ENCODE measurements at regions not wholly inside any gene's neighbourhood (a gene's known extent, or its start where the extent isn't known, plus 50 kb on each side); places are given as distances from the start of the nearest gene placed in this dataset.

DNA sequence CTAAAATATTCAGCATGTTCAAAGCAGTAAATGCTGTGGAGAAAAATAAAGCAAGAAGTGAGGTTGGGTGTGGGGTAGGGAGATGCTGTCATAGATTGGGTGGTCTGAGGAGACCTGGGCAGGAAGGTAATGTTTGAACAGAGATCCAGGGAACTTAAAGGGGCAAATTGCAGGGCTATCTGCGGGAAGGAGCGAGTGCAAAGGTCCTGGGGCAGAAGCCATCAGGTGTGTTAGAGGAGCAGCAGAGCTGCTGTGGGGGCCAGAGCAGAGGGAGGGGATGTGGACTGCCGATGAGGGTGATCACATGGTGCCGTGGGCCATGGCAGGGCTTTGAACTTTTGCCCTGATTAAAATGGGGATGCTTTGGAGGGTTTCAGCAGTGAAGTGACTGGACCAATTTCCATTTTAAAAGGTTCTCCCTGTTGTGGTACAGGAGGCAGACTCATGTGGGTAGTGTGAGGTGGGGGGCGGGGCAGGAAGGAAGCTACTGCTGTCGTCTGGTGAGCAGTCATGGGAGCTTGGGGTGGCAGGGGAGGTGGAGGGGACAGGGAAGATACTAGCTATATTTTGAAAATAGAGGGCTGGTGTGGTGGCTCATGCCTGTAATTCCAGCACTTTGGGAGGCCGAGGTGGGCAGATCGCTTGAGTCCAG is 145.0 kb downstream of the AACS start:
- DNase-seq (ENCODE audit: low read depth, low spot score) (no peak), FAIRE-seq (no peak)
- dilution Hi-C loops (cut with MboI; ENCODE audit: extremely low pct_ligation_motif_present, low sequenced_read_pairs) (no loop called here), intact Hi-C loops (cut with micrococcal nuclease) (no loop called here)
- Histone ChIP-seq H3K9ac (replicated peaks; ENCODE audit: extremely low read depth, insufficient read depth, low read length) (no peak overlapping the region), H3K9me1 (replicated peaks; ENCODE audit: control insufficient read depth, extremely low read depth, insufficient read depth, low read length) (no peaks in the 10 kb centered on the region), H3K4me2 (ENCODE audit: insufficient read depth, low read length) (no peak overlapping the region), H2AFZ (ENCODE audit: low read depth, low read length) (no peak overlapping the region), H3K27ac (ENCODE audit: insufficient read depth, low read depth, low read length) (no peak overlapping the region), H3K4me3 (replicated peaks in 1 of 3; ENCODE audit: insufficient read depth in 1 of 3, low read depth in 1 of 3, low read length in 3 of 3) (no peak overlapping the region), H3K9me3 (replicated peaks; ENCODE audit: control insufficient read depth, insufficient read depth, low read length) (no peaks in the 10 kb centered on the region), H3K4me1 (ENCODE audit: control insufficient read depth, extremely low read depth, insufficient read depth, low read length) (no peaks in the 10 kb centered on the region), H4K20me1 (replicated peaks; ENCODE audit: control insufficient read depth, extremely low read depth, insufficient read depth, low read length) (no peaks in the 10 kb centered on the region), H3K36me3 (ENCODE audit: control insufficient read depth in 2 of 2, extremely low read depth in 1 of 2, insufficient read depth in 2 of 2, low read length in 2 of 2) (no peaks in the 10 kb centered on the region), H3K79me2 (ENCODE audit: control insufficient read depth, insufficient read depth, low read length) (no peaks in the 10 kb centered on the region), H3K27me3 (ENCODE audit: control insufficient read depth in 2 of 2, insufficient read depth in 2 of 2, low read length in 2 of 2) (no peaks in the 10 kb centered on the region)
- TF ChIP-seq POLR2AphosphoS5 (IDR thresholded peaks at IDR 0.05; ENCODE audit: insufficient read depth, low read depth, low read length) (no peak), JUN (IDR thresholded peaks at IDR 0.05; ENCODE audit: borderline replicate concordance, insufficient read depth, insufficient read length, low read depth) (no peak), MYC (IDR thresholded peaks at IDR 0.05; ENCODE audit: low read depth, low read length) (no peak), POLR2A (IDR thresholded peaks at IDR 0.05; ENCODE audit: low read depth, low read length) (no peak), MAX (IDR thresholded peaks at IDR 0.05; ENCODE audit: insufficient read depth, insufficient read length) (no peak), GATA2 (IDR thresholded peaks at IDR 0.05; ENCODE audit: insufficient read depth, insufficient read length, low read depth, low read length) (no peak), EZH2 (IDR thresholded peaks at IDR 0.05; ENCODE audit: borderline replicate concordance, low read depth, low read length, severe bottlenecking) (no peak), FOS (IDR thresholded peaks at IDR 0.05; ENCODE audit: borderline replicate concordance, insufficient read depth, low read length) (no peak)
- TF ChIP-seq, protein P1, sequence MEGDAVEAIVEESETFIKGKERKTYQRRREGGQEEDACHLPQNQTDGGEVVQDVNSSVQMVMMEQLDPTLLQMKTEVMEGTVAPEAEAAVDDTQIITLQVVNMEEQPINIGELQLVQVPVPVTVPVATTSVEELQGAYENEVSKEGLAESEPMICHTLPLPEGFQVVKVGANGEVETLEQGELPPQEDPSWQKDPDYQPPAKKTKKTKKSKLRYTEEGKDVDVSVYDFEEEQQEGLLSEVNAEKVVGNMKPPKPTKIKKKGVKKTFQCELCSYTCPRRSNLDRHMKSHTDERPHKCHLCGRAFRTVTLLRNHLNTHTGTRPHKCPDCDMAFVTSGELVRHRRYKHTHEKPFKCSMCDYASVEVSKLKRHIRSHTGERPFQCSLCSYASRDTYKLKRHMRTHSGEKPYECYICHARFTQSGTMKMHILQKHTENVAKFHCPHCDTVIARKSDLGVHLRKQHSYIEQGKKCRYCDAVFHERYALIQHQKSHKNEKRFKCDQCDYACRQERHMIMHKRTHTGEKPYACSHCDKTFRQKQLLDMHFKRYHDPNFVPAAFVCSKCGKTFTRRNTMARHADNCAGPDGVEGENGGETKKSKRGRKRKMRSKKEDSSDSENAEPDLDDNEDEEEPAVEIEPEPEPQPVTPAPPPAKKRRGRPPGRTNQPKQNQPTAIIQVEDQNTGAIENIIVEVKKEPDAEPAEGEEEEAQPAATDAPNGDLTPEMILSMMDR (IDR thresholded peaks at IDR 0.05; ENCODE audit: extremely low read depth in 1 of 2, insufficient read depth in 1 of 2, low read depth in 1 of 2, low read length in 2 of 2), result no peak
- ChIA-PET POLR2A (no interaction called here), CTCF (no interaction called here)
- no TSS peak for BruUV-seq (replicated peaks)

Measured in endothelial cell of umbilical vein (primary cell).